Fibroblast of the aortic adventitia (primary cell): ENCODE measurements at regions not wholly inside any gene's neighbourhood (a gene's known extent, or its start where the extent isn't known, plus 50 kb on each side); places are given as distances from the start of the nearest gene placed in this dataset.

ENCODE experiments used
- DNase-seq: peaks from one replicate; pipeline ENCODE4 v3.0.0-alpha.2; 2010; ENCODE audit warnings: low read depth
- H3K4me3 ChIP-seq: 2 replicates; pipeline ENCODE4 v1.5.1; 2011; ENCODE audit warnings: low read depth, mild to moderate bottlenecking, control low read depth, low read length, moderate library complexity
- TF ChIP-seq, protein P1 (sequence below): IDR thresholded peaks from 2 replicates; pipeline ENCODE4 v1.5.1; 2011; ENCODE audit warnings: mild to moderate bottlenecking, low read length, control low read depth, inconsistent platforms; ENCODE audit not compliant: insufficient read depth

DNA sequence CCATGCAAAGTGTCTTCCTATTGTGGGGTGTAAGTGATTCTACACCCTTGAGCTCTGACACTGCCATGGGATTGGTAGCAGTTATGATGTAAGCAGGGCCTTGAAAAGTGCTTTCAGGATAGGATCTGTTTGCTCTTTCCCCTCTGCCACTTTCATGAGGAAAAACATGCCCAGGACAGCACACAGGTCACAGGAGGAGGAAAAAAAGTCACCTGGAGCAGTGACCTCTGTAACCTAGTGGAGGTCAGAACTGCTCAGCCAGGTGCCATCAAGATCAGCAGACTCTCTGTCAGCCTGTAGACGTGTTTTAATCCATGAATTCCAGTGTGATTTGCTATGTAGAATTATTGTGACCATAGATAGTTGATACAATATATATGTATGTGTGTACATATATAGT lies 92.7 kb upstream of the BMP2 start:
- DNase-seq = no peak
- TF ChIP-seq, protein P1, sequence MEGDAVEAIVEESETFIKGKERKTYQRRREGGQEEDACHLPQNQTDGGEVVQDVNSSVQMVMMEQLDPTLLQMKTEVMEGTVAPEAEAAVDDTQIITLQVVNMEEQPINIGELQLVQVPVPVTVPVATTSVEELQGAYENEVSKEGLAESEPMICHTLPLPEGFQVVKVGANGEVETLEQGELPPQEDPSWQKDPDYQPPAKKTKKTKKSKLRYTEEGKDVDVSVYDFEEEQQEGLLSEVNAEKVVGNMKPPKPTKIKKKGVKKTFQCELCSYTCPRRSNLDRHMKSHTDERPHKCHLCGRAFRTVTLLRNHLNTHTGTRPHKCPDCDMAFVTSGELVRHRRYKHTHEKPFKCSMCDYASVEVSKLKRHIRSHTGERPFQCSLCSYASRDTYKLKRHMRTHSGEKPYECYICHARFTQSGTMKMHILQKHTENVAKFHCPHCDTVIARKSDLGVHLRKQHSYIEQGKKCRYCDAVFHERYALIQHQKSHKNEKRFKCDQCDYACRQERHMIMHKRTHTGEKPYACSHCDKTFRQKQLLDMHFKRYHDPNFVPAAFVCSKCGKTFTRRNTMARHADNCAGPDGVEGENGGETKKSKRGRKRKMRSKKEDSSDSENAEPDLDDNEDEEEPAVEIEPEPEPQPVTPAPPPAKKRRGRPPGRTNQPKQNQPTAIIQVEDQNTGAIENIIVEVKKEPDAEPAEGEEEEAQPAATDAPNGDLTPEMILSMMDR = no peak
- no peak overlapping the region for H3K4me3 ChIP-seq

DNA sequence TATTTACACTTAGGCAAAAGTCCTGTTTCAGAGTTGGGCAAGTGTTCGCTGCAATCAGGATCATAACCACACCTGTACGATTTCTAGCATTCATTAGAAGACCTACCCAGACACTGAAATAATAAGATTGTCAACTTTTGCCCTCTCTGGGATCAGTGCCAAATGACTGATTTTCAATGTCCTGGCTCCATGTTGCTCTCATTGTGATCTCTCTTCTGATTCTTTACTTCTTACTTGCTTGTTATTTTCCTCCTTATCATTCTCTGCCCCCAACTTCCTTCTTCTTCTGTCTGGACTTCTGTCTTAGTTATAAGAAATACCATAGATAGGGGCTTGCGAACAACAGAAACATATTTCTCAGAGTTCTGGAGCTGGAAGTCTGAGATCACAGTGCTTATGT lies 94.4 kb upstream of the BMP2 start:
- DNase-seq = no peak
- no peak overlapping the region for H3K4me3 ChIP-seq
- TF ChIP-seq, protein P1 = no peak

DNA sequence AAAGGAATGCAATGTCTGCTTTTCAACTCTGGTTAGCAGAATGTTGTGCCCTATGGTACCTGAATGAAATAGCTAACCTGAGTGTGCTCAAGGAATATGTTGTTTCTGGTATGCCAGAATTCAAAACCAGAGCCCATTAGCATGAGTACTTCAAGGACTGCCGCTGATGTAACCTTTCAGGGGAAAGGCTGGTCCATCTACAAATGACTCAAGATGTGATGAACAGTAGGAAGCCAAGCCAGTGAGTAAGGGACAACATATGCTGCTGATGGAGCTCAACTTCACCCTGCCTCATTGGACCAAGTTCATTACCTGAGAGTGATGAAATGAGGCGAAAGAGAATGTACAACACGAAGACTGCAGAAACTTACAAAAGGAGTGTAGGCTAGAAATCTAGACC lies 95.7 kb upstream of the BMP2 start:
- TF ChIP-seq, protein P1 = no peak
- H3K4me3 ChIP-seq = no peak overlapping the region
- no peak for DNase-seq

GRCh38 chr20:6668546-6668945 lies 98.9 kb upstream of the BMP2 start:
- DNase-seq = no peak
- H3K4me3 ChIP-seq = no peak overlapping the region
- TF ChIP-seq, protein P1 = no peak

DNA sequence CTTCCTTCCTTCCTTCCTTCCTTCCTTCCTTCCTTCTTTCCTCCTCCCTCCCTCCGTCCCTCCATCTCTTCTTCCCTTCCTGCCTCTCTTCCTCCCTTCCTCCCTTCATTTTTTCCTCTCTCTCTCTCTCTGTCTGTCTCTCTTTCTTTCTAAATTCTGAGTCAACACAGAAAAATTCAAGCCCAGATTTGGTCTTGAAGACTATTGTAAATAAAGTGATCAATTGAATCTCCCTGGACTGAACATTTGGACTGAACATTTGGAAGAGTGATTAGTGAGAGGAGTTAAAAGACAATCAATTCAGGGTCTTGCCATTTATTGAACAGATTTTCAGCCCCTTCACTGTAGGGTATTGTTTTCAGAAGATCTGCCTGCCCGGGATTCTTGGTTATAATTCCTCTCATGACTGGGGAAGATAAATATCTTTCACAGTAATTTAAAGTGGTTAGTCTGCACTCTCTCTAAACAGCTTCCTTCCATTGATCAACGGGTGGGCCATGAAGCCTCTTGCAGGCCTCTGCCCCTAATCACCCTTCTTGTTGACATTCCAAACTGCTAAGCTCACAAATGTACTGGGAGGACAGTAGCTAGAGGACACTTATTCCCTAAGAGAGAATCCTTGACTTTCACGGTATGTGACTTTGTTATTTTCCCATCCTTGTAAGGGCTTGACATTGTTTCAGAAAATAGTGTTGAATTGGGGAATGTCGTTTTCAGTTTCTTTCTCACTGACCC lies 101.7 kb upstream of the BMP2 start:
- no peak for DNase-seq
- H3K4me3 ChIP-seq = no peak overlapping the region
- TF ChIP-seq, protein P1 = no peak

GRCh38 chr20:6665161-6665560 lies 102.3 kb upstream of the BMP2 start:
- TF ChIP-seq, protein P1 = no peak
- no peak for DNase-seq
- no peak overlapping the region for H3K4me3 ChIP-seq

DNA sequence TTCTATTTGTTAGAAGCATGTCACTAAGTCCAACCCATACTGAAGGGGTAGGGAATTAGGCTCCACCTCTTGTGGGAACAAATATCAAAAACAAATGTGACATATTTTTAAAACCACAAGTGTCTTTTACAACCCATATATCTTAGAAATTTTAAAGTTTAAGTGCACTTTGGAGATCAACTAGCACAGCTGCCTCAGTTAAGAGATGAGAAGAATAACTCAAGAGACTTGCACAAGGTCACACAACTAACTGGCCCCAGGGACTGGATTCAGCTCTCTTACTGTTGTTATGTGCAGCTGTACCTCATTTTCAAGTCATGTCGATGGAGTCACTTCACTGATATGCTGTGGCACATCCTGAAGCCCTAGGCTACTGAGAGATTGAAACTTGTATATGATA lies 102.9 kb upstream of the BMP2 start:
- no peak for DNase-seq
- TF ChIP-seq, protein P1 = no peak
- H3K4me3 ChIP-seq = no peak overlapping the region
